PC-9 (cell line): ENCODE measurements at regions not wholly inside any gene's neighbourhood (a gene's known extent, or its start where the extent isn't known, plus 50 kb on each side); places are given as distances from the start of the nearest gene placed in this dataset.

Source experiments
- BruUV-seq: library from RNA; stranded (reverse); fragments of 400-500 nt; replicated peaks from 2 replicates; lab custom pipeline; 2021; lab: Mats Ljungman, UMichigan
- CTCF ChIA-PET: fragments of 300-600 bp; sonication (Branson Sonifier 250); formaldehyde crosslinking; loops from one replicate; lab custom pipeline; 2022; ENCODE audit warnings: antibody characterized with exemption; lab: Charles Lee
- POLR2A ChIA-PET: fragments of 300-600 bp; sonication (Branson Sonifier 250); formaldehyde crosslinking; loops from one replicate; lab custom pipeline; 2022; ENCODE audit warnings: antibody characterized with exemption; ENCODE audit not compliant: unreplicated experiment; lab: Charles Lee
- DNase-seq, 2 experiments: peaks; one replicate each; pipeline versions ENCODE4 v3.0.0 to v3.0.0-alpha.2; 2015 to 2022; ENCODE audit warnings: mixed read lengths in 1 of 2
- H2AFZ ChIP-seq: fragments of 200-600 bp; sonication (generic); 2 replicates; pipeline ENCODE4 v1.8.1; 2017; ENCODE audit warnings: antibody characterized with exemption
- H3F3A ChIP-seq: fragments of 200-600 bp; sonication (generic); 2 replicates; pipeline ENCODE4 v1.8.1; 2017; ENCODE audit warnings: antibody characterized with exemption, mild to moderate bottlenecking, low read depth; ENCODE audit not compliant: insufficient read depth
- H3K27ac ChIP-seq: fragments of 200-600 bp; sonication (generic); 2 replicates; pipeline ENCODE4 v1.6.1; 2016; ENCODE audit warnings: mixed run types
- H3K27me3 ChIP-seq: fragments of 200-600 bp; sonication (generic); 2 replicates; pipeline ENCODE4 v1.6.1; 2016; ENCODE audit warnings: low read depth, mixed run types; ENCODE audit not compliant: insufficient read depth
- H3K36me3 ChIP-seq: fragments of 200-600 bp; sonication (generic); 2 replicates; pipeline ENCODE4 v1.6.1; 2016; ENCODE audit warnings: low read depth, mixed run types
- H3K4me1 ChIP-seq: fragments of 200-600 bp; sonication (generic); replicated peaks from 2 replicates; pipeline ENCODE4 v1.6.1; 2016; ENCODE audit warnings: mixed run types; ENCODE audit not compliant: insufficient read depth
- H3K4me2 ChIP-seq: fragments of 200-600 bp; sonication (generic); 2 replicates; pipeline ENCODE4 v1.6.1; 2017; ENCODE audit warnings: mixed run types
- H3K4me3 ChIP-seq: fragments of 200-600 bp; sonication (generic); 2 replicates; pipeline ENCODE4 v1.6.1; 2016; ENCODE audit warnings: mixed run types
- H3K79me2 ChIP-seq: fragments of 200-600 bp; sonication (generic); 2 replicates; pipeline ENCODE4 v1.6.1; 2017; ENCODE audit warnings: low read depth, mixed run types
- H3K9me2 ChIP-seq: fragments of 200-600 bp; sonication (generic); 2 replicates; pipeline ENCODE4 v1.8.1; 2017; ENCODE audit warnings: mild to moderate bottlenecking; ENCODE audit not compliant: insufficient read depth
- H3K9me3 ChIP-seq: fragments of 200-600 bp; sonication (generic); 2 replicates; pipeline ENCODE4 v1.8.1; 2016; ENCODE audit warnings: low read depth; ENCODE audit not compliant: insufficient read depth
- H4K20me1 ChIP-seq: fragments of 200-600 bp; sonication (generic); 2 replicates; pipeline ENCODE4 v1.8.1; 2017; ENCODE audit not compliant: insufficient read depth
- EZH2 ChIP-seq: fragments of 200-600 bp; sonication (generic); IDR thresholded peaks from 2 replicates; pipeline ENCODE4 v1.8.0; 2017; ENCODE audit warnings: antibody characterized with exemption, low read depth
- intact Hi-C: fragments of 100-400 bp; cut with micrococcal nuclease; formaldehyde crosslinking; loops from one replicate; pipeline ENCODE4 v1.10.0; 2022; ENCODE audit not compliant: unreplicated experiment
- TF ChIP-seq, protein P1 (sequence below): fragments of 200-600 bp; sonication (generic); conservative IDR thresholded peaks from 2 replicates; pipeline ENCODE4 v1.6.1; 2017; ENCODE audit warnings: mixed run types, antibody characterized with exemption, mild to moderate bottlenecking, moderate library complexity

DNA sequence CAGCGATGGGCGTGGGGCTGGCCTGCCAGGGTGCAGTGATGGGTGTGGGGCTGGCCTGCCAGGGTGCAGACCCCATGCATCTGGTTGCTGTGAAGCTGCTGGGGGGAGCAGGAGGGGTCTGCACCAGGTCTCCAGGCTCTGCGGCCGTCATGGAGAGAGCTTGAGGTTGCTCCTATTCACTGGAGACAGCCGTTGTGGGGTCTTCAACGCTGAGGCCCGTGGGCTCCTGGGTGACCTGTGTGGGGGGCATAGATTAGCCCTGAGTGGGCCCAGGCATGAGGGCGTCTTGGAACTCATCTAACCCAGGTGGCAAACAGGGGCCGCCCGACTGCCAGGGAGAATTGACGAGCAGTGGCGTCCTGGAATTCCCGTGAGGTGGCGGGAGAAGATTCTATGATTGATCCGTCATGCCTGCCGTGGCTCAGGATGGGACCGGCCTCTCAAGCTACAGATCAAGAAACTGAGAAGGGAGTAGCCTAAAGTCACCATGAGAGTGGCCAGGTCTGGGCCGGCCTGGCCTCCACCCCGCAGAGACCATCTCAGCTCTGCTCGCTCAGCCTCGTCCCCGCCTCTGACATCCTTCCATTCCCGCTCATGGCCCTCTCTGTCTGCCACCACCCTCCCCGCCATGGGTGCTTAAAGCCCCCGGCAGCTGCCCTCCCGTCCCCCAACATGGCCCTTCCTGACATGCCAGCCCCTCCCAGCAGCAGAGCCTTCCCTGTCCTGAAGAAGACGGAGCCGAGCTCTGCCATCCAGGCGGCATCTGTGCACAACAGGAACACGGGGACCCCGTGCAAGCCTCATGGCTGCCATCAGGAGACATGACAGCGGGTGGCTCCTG lies 50.7 kb upstream of the ACSF3 start:
- Histone ChIP-seq H2AFZ (no peak overlapping the region), H3K36me3 (no peaks in the 10 kb centered on the region), H3K4me1 (no peaks in the 10 kb centered on the region), H3K9me2 (no peaks in the 10 kb centered on the region), H3K27me3 (peaks cover 77% of the 10 kb centered on the region), H4K20me1 (no peaks in the 10 kb centered on the region), H3K27ac (no peak overlapping the region), H3F3A (no peaks in the 10 kb centered on the region), H3K4me3 (no peak overlapping the region), H3K9me3 (no peaks in the 10 kb centered on the region), H3K79me2 (no peaks in the 10 kb centered on the region), H3K4me2 (no peak overlapping the region)
- intact Hi-C loops = no loop called here
- ChIA-PET POLR2A (no interaction called here), CTCF (interaction anchor here (0.6 kb wide), 1 partner anchor 47 kb away, joined by 5 read pairs; no protein-coding TSS in a partner anchor)
- no peak for DNase-seq
- no TSS peak for BruUV-seq
- TF ChIP-seq, protein P1, sequence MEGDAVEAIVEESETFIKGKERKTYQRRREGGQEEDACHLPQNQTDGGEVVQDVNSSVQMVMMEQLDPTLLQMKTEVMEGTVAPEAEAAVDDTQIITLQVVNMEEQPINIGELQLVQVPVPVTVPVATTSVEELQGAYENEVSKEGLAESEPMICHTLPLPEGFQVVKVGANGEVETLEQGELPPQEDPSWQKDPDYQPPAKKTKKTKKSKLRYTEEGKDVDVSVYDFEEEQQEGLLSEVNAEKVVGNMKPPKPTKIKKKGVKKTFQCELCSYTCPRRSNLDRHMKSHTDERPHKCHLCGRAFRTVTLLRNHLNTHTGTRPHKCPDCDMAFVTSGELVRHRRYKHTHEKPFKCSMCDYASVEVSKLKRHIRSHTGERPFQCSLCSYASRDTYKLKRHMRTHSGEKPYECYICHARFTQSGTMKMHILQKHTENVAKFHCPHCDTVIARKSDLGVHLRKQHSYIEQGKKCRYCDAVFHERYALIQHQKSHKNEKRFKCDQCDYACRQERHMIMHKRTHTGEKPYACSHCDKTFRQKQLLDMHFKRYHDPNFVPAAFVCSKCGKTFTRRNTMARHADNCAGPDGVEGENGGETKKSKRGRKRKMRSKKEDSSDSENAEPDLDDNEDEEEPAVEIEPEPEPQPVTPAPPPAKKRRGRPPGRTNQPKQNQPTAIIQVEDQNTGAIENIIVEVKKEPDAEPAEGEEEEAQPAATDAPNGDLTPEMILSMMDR = no peak
- TF ChIP-seq EZH2 = no peak

DNA sequence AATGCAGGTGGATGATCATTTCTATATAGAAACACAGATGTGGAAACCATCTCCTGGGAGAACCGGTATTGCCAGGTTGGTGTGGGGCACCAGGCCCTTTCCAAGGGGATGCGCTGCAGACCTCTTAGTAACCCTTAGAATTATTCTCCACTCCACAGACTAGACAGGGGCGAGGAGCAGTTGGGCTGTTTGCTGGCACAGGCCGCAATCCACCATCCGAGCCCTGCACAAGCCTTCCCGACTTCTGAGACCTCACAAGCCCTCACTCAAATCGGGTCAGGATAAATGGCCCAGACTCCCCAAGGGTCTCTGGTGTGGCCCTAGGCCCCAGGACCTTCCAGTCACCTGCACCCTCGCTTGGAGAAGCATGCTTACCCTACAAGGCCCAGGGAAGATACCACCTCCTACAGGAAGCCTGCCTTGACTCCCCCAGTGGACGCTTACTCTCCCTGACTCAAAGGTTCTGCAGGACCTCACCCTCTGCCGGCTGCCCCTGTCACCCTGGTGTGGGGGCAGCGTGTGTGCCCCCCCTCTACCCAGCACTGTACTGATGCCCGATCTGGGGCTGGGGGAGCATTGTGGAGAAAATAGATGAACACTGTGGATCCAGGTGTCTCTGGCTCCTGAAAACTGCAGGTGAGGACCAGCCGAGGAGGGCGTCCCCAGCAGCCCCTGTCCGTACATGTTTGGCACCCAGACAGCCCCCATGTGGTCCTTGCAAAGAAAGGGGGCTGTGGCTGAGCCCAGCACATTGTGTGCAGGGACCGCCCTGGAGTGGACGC lies 49.8 kb upstream of the ACSF3 start:
- H3K9me3 ChIP-seq = no peaks in the 10 kb centered on the region
- no peaks in the 10 kb centered on the region for H3F3A ChIP-seq
- no peaks in the 10 kb centered on the region for H4K20me1 ChIP-seq
- H3K36me3 ChIP-seq = no peaks in the 10 kb centered on the region
- DNase-seq = no peak
- H2AFZ ChIP-seq = no peak overlapping the region
- no peaks in the 10 kb centered on the region for H3K4me1 ChIP-seq
- BruUV-seq = no TSS peak
- no peaks in the 10 kb centered on the region for H3K79me2 ChIP-seq
- H3K27ac ChIP-seq = no peak overlapping the region
- no peaks in the 10 kb centered on the region for H3K9me2 ChIP-seq
- TF ChIP-seq EZH2 = no peak
- TF ChIP-seq, protein P1 = no peak
- CTCF ChIA-PET = no interaction called here
- H3K4me2 ChIP-seq = no peak overlapping the region
- peaks cover 75% of the 10 kb centered on the region for H3K27me3 ChIP-seq
- intact Hi-C loops = no loop called here
- POLR2A ChIA-PET = no interaction called here
- H3K4me3 ChIP-seq = no peak overlapping the region
